ENCODE measurements at regions not wholly inside any gene's neighbourhood (a gene's known extent, or its start where the extent isn't known, plus 50 kb on each side); places are given as distances from the start of the nearest gene placed in this dataset.

DNA sequence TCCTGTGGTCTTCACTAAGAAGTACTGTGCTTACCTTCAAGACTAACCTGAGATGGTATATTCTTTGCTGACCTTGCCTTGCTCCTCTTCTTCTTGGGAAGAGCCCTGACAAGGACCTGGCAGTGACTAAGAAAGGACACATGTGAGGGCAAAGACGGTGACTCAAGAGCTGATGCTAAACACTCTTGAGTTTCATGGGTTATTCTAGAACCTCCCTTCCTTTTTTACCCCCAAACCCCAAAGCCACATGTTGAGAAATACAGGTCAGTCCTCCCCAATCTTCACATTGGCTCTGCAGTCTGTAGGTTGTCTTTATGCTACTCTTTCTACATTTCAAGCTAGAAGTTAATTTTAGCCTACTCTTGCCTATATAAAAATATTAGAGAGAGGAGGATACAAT lies 200.6 kb downstream of the SEMA6D start:
- no peak for DNase-seq (ENCODE audit: low read depth)
- CTCF ChIA-PET, result no interaction called here
- Histone ChIP-seq H3K4me3 (ENCODE audit: low read depth, low read length) (no peak overlapping the region), H3K27me3 (ENCODE audit: control insufficient read depth, insufficient read depth, low read length) (no peaks in the 10 kb centered on the region), H3K36me3 (ENCODE audit: control insufficient read depth, insufficient read depth, low read length) (no peaks in the 10 kb centered on the region)
- TF ChIP-seq CTCF (IDR thresholded peaks at IDR 0.05; ENCODE audit: insufficient read depth, low read depth, low read length), result no peak
- POLR2A ChIA-PET, result no interaction called here

DNA sequence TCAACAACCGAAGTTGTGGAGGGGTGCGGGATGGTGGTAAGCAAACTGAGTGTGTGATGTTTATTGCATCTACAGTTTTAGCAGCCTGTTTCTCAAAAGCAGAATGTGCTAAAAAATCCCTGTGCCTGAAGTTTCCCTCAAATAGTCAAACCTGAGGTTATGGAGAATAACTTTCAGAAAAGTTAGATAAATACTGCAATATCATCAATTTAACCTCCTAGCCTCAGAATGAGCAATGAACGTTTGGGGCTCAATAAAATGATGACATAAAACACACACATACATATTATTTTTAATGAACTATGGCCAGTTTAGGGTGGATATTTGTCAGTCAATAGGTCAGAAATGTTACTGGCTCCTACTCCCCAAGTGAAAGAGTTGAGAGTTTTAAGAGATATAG lies 201.6 kb downstream of the SEMA6D start:
- Histone ChIP-seq H3K4me3 (ENCODE audit: low read depth, low read length) (no peak overlapping the region), H3K27me3 (ENCODE audit: control insufficient read depth, insufficient read depth, low read length) (no peaks in the 10 kb centered on the region), H3K36me3 (ENCODE audit: control insufficient read depth, insufficient read depth, low read length) (no peaks in the 10 kb centered on the region)
- no peak for DNase-seq (ENCODE audit: low read depth)
- ChIA-PET POLR2A (no interaction called here), CTCF (no interaction called here)
- TF ChIP-seq CTCF (IDR thresholded peaks at IDR 0.05; ENCODE audit: insufficient read depth, low read depth, low read length), result no peak

GRCh38 chr15:47924381-47924780 lies 196.4 kb upstream of the SLC24A5 start:
- DNase-seq (ENCODE audit: low read depth), result no peak
- Histone ChIP-seq H3K4me3 (ENCODE audit: low read depth, low read length) (no peak overlapping the region), H3K27me3 (ENCODE audit: control insufficient read depth, insufficient read depth, low read length) (no peaks in the 10 kb centered on the region), H3K36me3 (ENCODE audit: control insufficient read depth, insufficient read depth, low read length) (no peaks in the 10 kb centered on the region)
- no peak for TF ChIP-seq CTCF (IDR thresholded peaks at IDR 0.05; ENCODE audit: insufficient read depth, low read depth, low read length)
- ChIA-PET CTCF (no interaction called here), POLR2A (no interaction called here)

DNA sequence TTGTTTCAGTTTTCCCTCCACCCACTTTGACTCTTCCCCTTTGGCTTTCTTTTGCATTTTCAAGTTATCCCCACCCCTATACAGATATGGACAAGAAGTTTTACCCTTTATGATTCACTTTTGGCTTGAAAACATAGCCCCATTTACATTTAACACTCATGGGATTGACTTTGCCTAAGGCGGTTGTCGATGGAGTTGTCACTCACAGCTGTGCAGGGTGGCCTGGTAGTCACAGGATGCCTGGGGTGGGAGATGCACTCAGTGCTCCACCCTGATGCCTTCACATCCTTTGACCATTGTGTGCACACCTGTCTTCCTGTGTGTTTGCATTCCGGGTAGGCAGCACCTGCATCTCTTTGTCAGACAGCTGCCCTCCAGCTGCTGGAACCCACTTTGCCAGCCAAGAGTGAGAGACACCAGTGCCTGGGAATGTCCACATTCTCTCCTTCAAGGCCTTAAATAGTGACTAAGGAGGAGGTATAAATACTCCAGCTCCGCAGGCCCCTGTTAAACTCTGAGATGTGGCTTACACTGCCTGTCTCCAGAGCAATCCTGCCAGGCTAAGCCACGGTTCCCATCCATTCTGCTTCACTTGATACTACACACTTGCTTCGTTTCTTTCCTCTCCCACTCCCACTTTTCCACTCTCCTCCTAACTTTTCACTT lies 191.5 kb upstream of the SLC24A5 start:
- H3K36me3 ChIP-seq (ENCODE audit: control insufficient read depth, insufficient read depth, low read length), result no peaks in the 10 kb centered on the region
- H3K4me3 ChIP-seq (ENCODE audit: low read depth, low read length), result no peak overlapping the region
- no peak for DNase-seq (ENCODE audit: low read depth)
- no peak for TF ChIP-seq CTCF (IDR thresholded peaks at IDR 0.05; ENCODE audit: insufficient read depth, low read depth, low read length)
- POLR2A ChIA-PET, result no interaction called here
- CTCF ChIA-PET, result no interaction called here
- H3K27me3 ChIP-seq (ENCODE audit: control insufficient read depth, insufficient read depth, low read length), result no peaks in the 10 kb centered on the region

DNA sequence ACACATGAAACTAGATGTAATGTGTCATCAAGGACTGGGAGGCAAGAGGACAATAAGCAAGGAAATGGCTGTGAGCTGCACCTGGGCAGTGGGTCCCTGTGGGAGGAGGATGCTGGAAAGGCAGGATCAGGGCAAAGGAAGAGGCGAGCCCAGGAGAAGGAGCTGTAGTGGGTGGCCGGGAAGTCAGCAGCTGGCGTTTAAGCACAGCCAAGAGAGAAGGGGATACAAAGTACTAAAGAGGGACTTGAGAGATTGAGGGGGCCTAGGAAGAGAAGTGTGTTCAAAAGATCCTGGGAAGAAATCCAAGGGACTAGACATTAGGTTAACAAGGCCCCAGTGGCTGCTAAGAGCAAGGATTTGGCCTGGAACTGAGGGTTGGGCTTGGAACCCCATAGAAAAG lies 188.5 kb upstream of the SLC24A5 start:
- no peaks in the 10 kb centered on the region for H3K27me3 ChIP-seq (ENCODE audit: control insufficient read depth, insufficient read depth, low read length)
- POLR2A ChIA-PET, result no interaction called here
- CTCF ChIA-PET, result no interaction called here

More for the DNA sequence above, 188.5 kb upstream of the SLC24A5 start:
- DNase-seq (ENCODE audit: low read depth), result no peak
- no peak for TF ChIP-seq CTCF (IDR thresholded peaks at IDR 0.05; ENCODE audit: insufficient read depth, low read depth, low read length)
- Histone ChIP-seq H3K36me3 (ENCODE audit: control insufficient read depth, insufficient read depth, low read length) (no peaks in the 10 kb centered on the region), H3K4me3 (ENCODE audit: low read depth, low read length) (no peak overlapping the region)
